Thyroid gland (tissue), 4 donors: ENCODE measurements at regions not wholly inside any gene's neighbourhood (a gene's known extent, or its start where the extent isn't known, plus 50 kb on each side); places are given as distances from the start of the nearest gene placed in this dataset.

ENCODE experiments used
- POLR2A ChIP-seq, 2 donors: fragments of 450-650 bp; IDR thresholded peaks; one replicate each; pipeline ENCODE4 v1.6.1; 2017; ENCODE audit warnings: antibody characterized with exemption in 2 of 2, mild to moderate bottlenecking in 2 of 2, moderate library complexity in 1 of 2
- TF ChIP-seq, protein P1 (sequence below), 6 experiments: fragments of 200-600 bp in 3 of 6; fragments of 450-650 bp in 3 of 6; sonication (generic) in 3 of 6; IDR thresholded peaks; one replicate each; pipeline ENCODE4 v1.5.1; 2016 to 2019; ENCODE audit warnings: antibody characterized with exemption in 6 of 6, mild to moderate bottlenecking in 2 of 6, inconsistent platforms in 1 of 6, moderate library complexity in 1 of 6

DNA sequence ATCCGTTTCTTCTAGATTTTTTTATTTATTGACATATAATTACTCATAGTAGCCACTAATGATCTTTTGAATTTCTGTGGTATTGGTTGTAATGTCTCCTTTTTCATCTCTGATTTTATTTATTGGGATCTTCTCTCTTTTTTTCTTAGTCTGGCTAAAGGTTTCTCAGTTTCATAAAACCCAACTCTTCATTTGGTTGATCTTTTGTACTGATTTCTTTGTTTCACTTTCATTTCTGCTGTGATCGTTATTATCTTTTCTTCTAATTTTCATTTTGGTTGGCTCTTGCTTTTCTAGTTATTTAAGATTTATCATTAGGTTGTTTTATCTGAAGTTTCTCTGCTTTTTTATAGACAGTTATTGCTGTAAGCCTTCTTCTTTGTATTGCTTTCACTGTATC lies 463.6 kb upstream of the CRIM1 start:
- TF ChIP-seq POLR2A (IDR thresholded peaks at IDR 0.05) = no peak
- TF ChIP-seq, protein P1, sequence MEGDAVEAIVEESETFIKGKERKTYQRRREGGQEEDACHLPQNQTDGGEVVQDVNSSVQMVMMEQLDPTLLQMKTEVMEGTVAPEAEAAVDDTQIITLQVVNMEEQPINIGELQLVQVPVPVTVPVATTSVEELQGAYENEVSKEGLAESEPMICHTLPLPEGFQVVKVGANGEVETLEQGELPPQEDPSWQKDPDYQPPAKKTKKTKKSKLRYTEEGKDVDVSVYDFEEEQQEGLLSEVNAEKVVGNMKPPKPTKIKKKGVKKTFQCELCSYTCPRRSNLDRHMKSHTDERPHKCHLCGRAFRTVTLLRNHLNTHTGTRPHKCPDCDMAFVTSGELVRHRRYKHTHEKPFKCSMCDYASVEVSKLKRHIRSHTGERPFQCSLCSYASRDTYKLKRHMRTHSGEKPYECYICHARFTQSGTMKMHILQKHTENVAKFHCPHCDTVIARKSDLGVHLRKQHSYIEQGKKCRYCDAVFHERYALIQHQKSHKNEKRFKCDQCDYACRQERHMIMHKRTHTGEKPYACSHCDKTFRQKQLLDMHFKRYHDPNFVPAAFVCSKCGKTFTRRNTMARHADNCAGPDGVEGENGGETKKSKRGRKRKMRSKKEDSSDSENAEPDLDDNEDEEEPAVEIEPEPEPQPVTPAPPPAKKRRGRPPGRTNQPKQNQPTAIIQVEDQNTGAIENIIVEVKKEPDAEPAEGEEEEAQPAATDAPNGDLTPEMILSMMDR (IDR thresholded peaks at IDR 0.05) = no peak
